Keratinocyte (primary cell): ENCODE measurements at regions not wholly inside any gene's neighbourhood (a gene's known extent, or its start where the extent isn't known, plus 50 kb on each side); places are given as distances from the start of the nearest gene placed in this dataset.

Experiments
- DNase-seq: peaks from one replicate; pipeline ENCODE4 v3.0.0-alpha.2; 2011; ENCODE audit warnings: low read depth, missing footprints, low spot score
- FAIRE-seq: peaks from 2 replicates; lab custom pipeline; 2011; peaks lifted over from hg19 to GRCh38; lab: Jason Lieb, UNC
- H2AFZ ChIP-seq: 2 replicates; pipeline ENCODE4 v1.6.0; 2012; ENCODE audit warnings: low read length, control low read depth, inconsistent platforms; ENCODE audit not compliant: control insufficient read depth
- H3K27ac ChIP-seq: 2 replicates; pipeline ENCODE4 v1.5.1; 2011; ENCODE audit warnings: low read length; ENCODE audit not compliant: control insufficient read depth, insufficient read depth
- H3K27me3 ChIP-seq: 3 replicates; pipeline ENCODE4 v1.6.0; 2011; ENCODE audit warnings: low read length; ENCODE audit not compliant: control insufficient read depth, insufficient read depth; ENCODE audit errors: extremely low read depth
- H3K36me3 ChIP-seq, 2 experiments: 2 replicates in 1 of 2; 3 replicates in 1 of 2; pipeline ENCODE4 v1.5.1; 2011; ENCODE audit warnings: low read length in 2 of 2, mild to moderate bottlenecking in 1 of 2; ENCODE audit not compliant: control insufficient read depth in 2 of 2, insufficient read depth in 2 of 2; ENCODE audit errors: extremely low read depth in 1 of 2
- H3K4me1 ChIP-seq: 3 replicates; pipeline ENCODE4 v1.5.1; 2011; ENCODE audit warnings: low read length; ENCODE audit not compliant: control insufficient read depth, insufficient read depth; ENCODE audit errors: extremely low read depth
- H3K4me2 ChIP-seq: 3 replicates; pipeline ENCODE4 v1.6.0; 2011; ENCODE audit warnings: low read depth, low read length; ENCODE audit not compliant: control insufficient read depth, insufficient read depth; ENCODE audit errors: extremely low read depth
- H3K4me3 ChIP-seq, 3 experiments: fragments of 200-600 bp in 1 of 3; sonication (generic) in 1 of 3; 2 replicates in 2 of 3; 3 replicates in 1 of 3; pipeline ENCODE4 v1.5.1; 2011 to 2016; ENCODE audit warnings: low read length in 3 of 3, mild to moderate bottlenecking in 3 of 3, control low read depth in 2 of 3, inconsistent platforms in 1 of 3, low read depth in 1 of 3, mixed read lengths in 1 of 3, mixed run types in 1 of 3, moderate library complexity in 1 of 3; ENCODE audit not compliant: control insufficient read depth in 2 of 3, insufficient read depth in 2 of 3; ENCODE audit errors: extremely low read depth in 1 of 3
- H3K79me2 ChIP-seq: 2 replicates; pipeline ENCODE4 v1.6.0; 2012; ENCODE audit warnings: low read length; ENCODE audit not compliant: control insufficient read depth, insufficient read depth
- H3K9ac ChIP-seq: 3 replicates; pipeline ENCODE4 v1.6.0; 2011; ENCODE audit warnings: low read length; ENCODE audit not compliant: control insufficient read depth, insufficient read depth; ENCODE audit errors: extremely low read depth
- H3K9me1 ChIP-seq: 3 replicates; pipeline ENCODE4 v1.6.0; 2011; ENCODE audit warnings: low read length; ENCODE audit not compliant: control insufficient read depth, insufficient read depth; ENCODE audit errors: extremely low read depth
- H3K9me3 ChIP-seq: 2 replicates; pipeline ENCODE4 v1.5.1; 2012; ENCODE audit warnings: low read depth, low read length; ENCODE audit not compliant: control insufficient read depth
- H4K20me1 ChIP-seq: 3 replicates; pipeline ENCODE4 v1.6.0; 2011; ENCODE audit warnings: low read length; ENCODE audit not compliant: control insufficient read depth, insufficient read depth; ENCODE audit errors: extremely low read depth
- EZH2 ChIP-seq: IDR thresholded peaks from one replicate; pipeline ENCODE4 v1.6.1; 2012; ENCODE audit warnings: inconsistent platforms, mild to moderate bottlenecking, low read length, moderate library complexity
- dilution Hi-C: fragments of 300-500 bp; cut with MboI; formaldehyde crosslinking; loops from one replicate; pipeline ENCODE4 v1.7.0; 2020; ENCODE audit warnings: low sequenced_read_pairs; ENCODE audit not compliant: extremely low pct_ligation_motif_present
- TF ChIP-seq, protein P1 (sequence below), 3 experiments: IDR thresholded peaks in 1 of 3; conservative IDR thresholded peaks in 1 of 3; optimal IDR thresholded peaks in 1 of 3; 2 replicates in 2 of 3; 3 replicates in 1 of 3; pipeline versions ENCODE3 to v1.5.1; 2011; ENCODE audit warnings: low read length in 3 of 3, mild to moderate bottlenecking in 3 of 3, moderate library complexity in 2 of 3, control low read depth in 1 of 3, inconsistent platforms in 1 of 3; ENCODE audit not compliant: insufficient read depth in 2 of 3; ENCODE audit errors: extremely low read depth in 1 of 3

DNA sequence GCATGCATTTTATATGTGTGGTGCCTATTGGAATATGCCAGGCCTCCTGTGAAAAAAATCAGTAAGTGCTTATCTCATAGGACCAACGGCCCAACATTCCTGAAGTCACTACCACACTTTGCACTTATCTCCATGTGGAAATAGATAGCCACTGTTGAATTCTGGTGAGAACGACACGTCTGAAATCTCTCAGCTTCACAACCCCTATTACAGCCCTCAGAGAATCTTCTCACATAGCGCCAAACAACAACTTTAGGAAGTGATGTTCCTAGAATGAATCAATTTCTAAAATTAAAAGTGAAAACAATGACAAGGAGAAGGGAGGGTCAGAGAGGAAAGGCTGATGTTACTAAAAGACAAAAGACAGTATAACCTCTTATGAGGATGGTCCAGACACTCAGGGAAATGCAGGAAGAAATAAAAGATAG, 270.8 kb upstream of the BTG1 start:
- H3K27me3 ChIP-seq: no peaks in the 10 kb centered on the region
- H2AFZ ChIP-seq: no peak overlapping the region
- TF ChIP-seq, protein P1, sequence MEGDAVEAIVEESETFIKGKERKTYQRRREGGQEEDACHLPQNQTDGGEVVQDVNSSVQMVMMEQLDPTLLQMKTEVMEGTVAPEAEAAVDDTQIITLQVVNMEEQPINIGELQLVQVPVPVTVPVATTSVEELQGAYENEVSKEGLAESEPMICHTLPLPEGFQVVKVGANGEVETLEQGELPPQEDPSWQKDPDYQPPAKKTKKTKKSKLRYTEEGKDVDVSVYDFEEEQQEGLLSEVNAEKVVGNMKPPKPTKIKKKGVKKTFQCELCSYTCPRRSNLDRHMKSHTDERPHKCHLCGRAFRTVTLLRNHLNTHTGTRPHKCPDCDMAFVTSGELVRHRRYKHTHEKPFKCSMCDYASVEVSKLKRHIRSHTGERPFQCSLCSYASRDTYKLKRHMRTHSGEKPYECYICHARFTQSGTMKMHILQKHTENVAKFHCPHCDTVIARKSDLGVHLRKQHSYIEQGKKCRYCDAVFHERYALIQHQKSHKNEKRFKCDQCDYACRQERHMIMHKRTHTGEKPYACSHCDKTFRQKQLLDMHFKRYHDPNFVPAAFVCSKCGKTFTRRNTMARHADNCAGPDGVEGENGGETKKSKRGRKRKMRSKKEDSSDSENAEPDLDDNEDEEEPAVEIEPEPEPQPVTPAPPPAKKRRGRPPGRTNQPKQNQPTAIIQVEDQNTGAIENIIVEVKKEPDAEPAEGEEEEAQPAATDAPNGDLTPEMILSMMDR (optimal IDR thresholded peaks at IDR 0.05 in 1 of 3, IDR thresholded peaks at IDR 0.05 in 1 of 3, conservative IDR thresholded peaks at IDR 0.05 in 1 of 3; ENCODE audit: extremely low read depth in 1 of 3, insufficient read depth in 2 of 3, low read length in 3 of 3): no peak
- no peak for TF ChIP-seq EZH2
- H3K4me2 ChIP-seq: no peak overlapping the region
- FAIRE-seq (no peak), DNase-seq (no peak)
- H3K36me3 ChIP-seq: no peaks in the 10 kb centered on the region
- H3K27ac ChIP-seq: no peak overlapping the region
- H3K4me1 ChIP-seq: no peaks in the 10 kb centered on the region
- no peaks in the 10 kb centered on the region for H4K20me1 ChIP-seq
- dilution Hi-C loops: no loop called here
- H3K9ac ChIP-seq: no peak overlapping the region
- no peaks in the 10 kb centered on the region for H3K79me2 ChIP-seq
- H3K4me3 ChIP-seq: no peak overlapping the region
- no peaks in the 10 kb centered on the region for H3K9me3 ChIP-seq
- H3K9me1 ChIP-seq: no peaks in the 10 kb centered on the region

DNA sequence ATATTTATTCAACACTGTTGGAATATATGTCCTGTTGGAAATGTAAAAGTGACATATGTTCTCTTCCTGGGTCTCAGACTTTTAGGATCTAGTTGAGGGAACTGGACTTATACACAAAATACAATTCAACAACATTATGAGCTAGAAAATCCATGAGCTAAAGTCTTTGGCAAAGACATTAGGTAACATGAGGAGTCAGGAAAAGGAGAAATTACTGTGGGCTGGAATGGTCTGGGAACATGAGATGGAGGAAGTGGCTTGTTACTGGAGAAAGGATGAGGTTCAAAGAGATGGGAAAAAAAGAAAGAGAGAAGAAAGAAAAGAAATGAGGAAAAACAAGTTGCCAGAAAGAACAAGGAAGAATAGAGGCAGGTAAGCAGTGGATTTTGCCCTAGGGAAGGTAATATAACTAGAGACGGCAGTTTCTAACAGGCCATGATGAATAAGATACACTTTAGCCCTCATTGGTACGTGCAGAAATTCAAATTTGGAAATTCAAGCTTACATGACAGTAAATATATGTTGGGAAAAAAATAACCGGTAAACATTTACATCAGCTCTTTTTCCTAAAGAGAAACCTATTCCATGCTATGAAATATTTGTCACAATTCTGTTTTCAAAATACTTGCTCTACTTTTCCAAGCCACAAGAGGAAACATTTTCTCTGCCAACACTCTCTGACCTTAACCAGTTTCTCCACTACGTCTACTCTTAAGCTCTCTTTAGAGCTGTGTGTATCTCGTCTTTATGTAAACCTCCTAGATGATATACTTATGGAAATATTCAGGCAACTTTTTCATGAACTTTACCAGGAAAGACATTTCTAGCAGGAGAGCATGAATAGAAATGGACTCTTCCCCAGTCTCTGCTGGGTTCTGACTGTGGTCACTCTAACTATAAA, 268.8 kb upstream of the BTG1 start:
- FAIRE-seq (no peak), DNase-seq (no peak)
- Histone ChIP-seq H3K27me3 (no peaks in the 10 kb centered on the region), H4K20me1 (no peaks in the 10 kb centered on the region), H3K79me2 (no peaks in the 10 kb centered on the region), H3K4me1 (no peaks in the 10 kb centered on the region), H3K36me3 (no peaks in the 10 kb centered on the region), H3K9me1 (no peaks in the 10 kb centered on the region), H3K4me3 (no peak overlapping the region), H3K9me3 (no peaks in the 10 kb centered on the region), H3K9ac (no peak overlapping the region), H3K4me2 (no peak overlapping the region), H3K27ac (no peak overlapping the region), H2AFZ (peak overlapping the region; percentile 55)
- TF ChIP-seq, protein P1 (optimal IDR thresholded peaks at IDR 0.05 in 1 of 3, IDR thresholded peaks at IDR 0.05 in 1 of 3, conservative IDR thresholded peaks at IDR 0.05 in 1 of 3; ENCODE audit: extremely low read depth in 1 of 3, insufficient read depth in 2 of 3, low read length in 3 of 3): no peak
- TF ChIP-seq EZH2: no peak
- dilution Hi-C loops: no loop called here
